B cell (primary cell): ENCODE measurements at regions not wholly inside any gene's neighbourhood (a gene's known extent, or its start where the extent isn't known, plus 50 kb on each side); places are given as distances from the start of the nearest gene placed in this dataset.
"Not testable (repeated sequence)": the region's sequence is repeated elsewhere in the genome, so short reads cannot be mapped to it uniquely, and the experiment has no call there.

Experiments
- ATAC-seq: fragments of 200-7000 bp; cut with Tn5 transposase; one replicate; pipeline ENCODE4 v1.10.0; 2021; ENCODE audit warnings: low read depth, mild to moderate bottlenecking, moderate number of reproducible peaks, moderate library complexity
- CTCF ChIA-PET: fragments of 350-600 bp; sonication (Branson Sonifier 250); formaldehyde crosslinking; loops from one replicate; lab custom pipeline; 2021; ENCODE audit warnings: antibody characterized with exemption, inconsistent platforms; lab: Charles Lee
- POLR2A ChIA-PET: fragments of 350-600 bp; sonication (Branson Sonifier 250); formaldehyde crosslinking; loops from one replicate; lab custom pipeline; 2021; ENCODE audit warnings: antibody characterized with exemption; lab: Charles Lee
- DNase-seq: peaks from one replicate; pipeline ENCODE4 v3.0.0; 2013
- H2AFZ ChIP-seq: 2 replicates; pipeline ENCODE4 v1.6.1; 2012; ENCODE audit warnings: mild to moderate bottlenecking, low read depth, low read length; ENCODE audit not compliant: insufficient read depth, poor library complexity, severe bottlenecking
- H3K27ac ChIP-seq, 2 donors: 1 replicate in 1 of 2; 2 replicates in 1 of 2; pipeline ENCODE4 v1.5.1; 2012 to 2013; ENCODE audit warnings: low read length in 2 of 2, mild to moderate bottlenecking in 2 of 2, moderate library complexity in 1 of 2
- H3K27me3 ChIP-seq, 4 experiments: fragments of 200-600 bp in 1 of 4; sonication (generic) in 1 of 4; replicated peaks in 1 of 4; 1 replicate in 2 of 4; 2 replicates in 2 of 4; pipeline versions ENCODE4 v1.6.1 to v1.7.0; 2013 to 2016; ENCODE audit warnings: low read length in 3 of 4, mild to moderate bottlenecking in 2 of 4, mixed read lengths in 1 of 4, moderate library complexity in 1 of 4; ENCODE audit not compliant: insufficient read depth in 4 of 4, control insufficient read depth in 3 of 4; ENCODE audit errors: control extremely low read depth in 1 of 4
- H3K36me3 ChIP-seq, 2 experiments: replicated peaks in 1 of 2; 1 replicate in 1 of 2; 2 replicates in 1 of 2; pipeline versions ENCODE4 v1.6.1 to v1.7.1; 2013; ENCODE audit warnings: low read length in 1 of 2; ENCODE audit not compliant: insufficient read depth in 2 of 2, control insufficient read depth in 1 of 2; ENCODE audit errors: control extremely low read depth in 1 of 2, extremely low read depth in 1 of 2
- H3K4me1 ChIP-seq, 2 donors: fragments of 200-600 bp in 1 of 2; sonication (generic) in 1 of 2; 1 replicate in 1 of 2; 2 replicates in 1 of 2; pipeline versions ENCODE4 v1.5.1 to v1.6.1; 2013 to 2017; ENCODE audit warnings: low read length in 2 of 2; ENCODE audit not compliant: control insufficient read depth in 2 of 2, insufficient read depth in 2 of 2
- H3K4me2 ChIP-seq: replicated peaks from 2 replicates; pipeline ENCODE3; 2012; ENCODE audit warnings: mild to moderate bottlenecking, low read depth, low read length; ENCODE audit not compliant: poor library complexity, severe bottlenecking
- H3K4me3 ChIP-seq, 5 experiments: fragments of 200-600 bp in 1 of 5; sonication (generic) in 1 of 5; 1 replicate in 3 of 5; 2 replicates in 2 of 5; pipeline versions ENCODE4 v1.5.1 to v1.7.0; 2011 to 2016; ENCODE audit warnings: low read length in 4 of 5, mild to moderate bottlenecking in 4 of 5, low read depth in 2 of 5, control low read depth in 1 of 5, moderate library complexity in 1 of 5; ENCODE audit not compliant: insufficient read depth in 1 of 5; ENCODE audit errors: control extremely low read depth in 1 of 5, extremely low read depth in 1 of 5
- H3K79me2 ChIP-seq: fragments of 200-600 bp; sonication (generic); one replicate; pipeline ENCODE4 v1.6.0; 2016; ENCODE audit warnings: low read length; ENCODE audit not compliant: control insufficient read depth, insufficient read depth
- H3K9ac ChIP-seq: fragments of 200-600 bp; sonication (generic); 2 replicates; pipeline ENCODE4 v1.6.1; 2017; ENCODE audit warnings: mild to moderate bottlenecking, low read length, moderate library complexity
- H3K9me3 ChIP-seq, 3 donors: one replicate each; pipeline versions ENCODE4 v1.6.1 to v1.7.1; 2013; ENCODE audit warnings: low read length in 2 of 3; ENCODE audit not compliant: control insufficient read depth in 2 of 3, insufficient read depth in 1 of 3; ENCODE audit errors: control extremely low read depth in 1 of 3
- H4K20me1 ChIP-seq: 2 replicates; pipeline ENCODE4 v1.6.0; 2012; ENCODE audit warnings: mild to moderate bottlenecking, low read length; ENCODE audit not compliant: insufficient read depth, control insufficient read depth, poor library complexity, severe bottlenecking
- H3K27ac Mint-ChIP-seq: one replicate; pipeline ENCODE4 v1.8.0; 2021; ENCODE audit warnings: mixed read lengths
- H3K27me3 Mint-ChIP-seq: one replicate; pipeline ENCODE4 v1.8.0; 2021; ENCODE audit warnings: mixed read lengths
- H3K4me1 Mint-ChIP-seq: one replicate; pipeline ENCODE4 v1.8.0; 2021; ENCODE audit warnings: mixed read lengths
- H3K4me3 Mint-ChIP-seq: one replicate; pipeline ENCODE4 v1.8.0; 2021; ENCODE audit warnings: mixed read lengths
- H3K9me3 Mint-ChIP-seq: one replicate; pipeline ENCODE4 v1.8.0; 2022; ENCODE audit warnings: mixed read lengths; ENCODE audit not compliant: insufficient read depth
- WGBS: methylation state at CpG from one replicate; pipeline ENCODE4 v1.1.5; 2013; ENCODE audit warnings: missing lambda C conversion rate; ENCODE audit not compliant: insufficient coverage; 5-methylcytosine and 5-hydroxymethylcytosine counted together
- intact Hi-C: fragments of 100-400 bp; cut with micrococcal nuclease; formaldehyde crosslinking; loops from one replicate; pipeline ENCODE4 v1.10.0; 2022

GRCh38 chr20:30316063-30316462, 941.4 kb upstream of the DEFB115 start:
- H3K36me3 ChIP-seq, H4K20me1 ChIP-seq, H3K9ac ChIP-seq, H3K9me3 ChIP-seq, CTCF ChIA-PET, H3K27ac ChIP-seq, H2AFZ ChIP-seq, POLR2A ChIA-PET, H3K79me2 ChIP-seq, H3K4me3 Mint-ChIP-seq, H3K27ac Mint-ChIP-seq, intact Hi-C loops, H3K4me1 ChIP-seq, H3K4me1 Mint-ChIP-seq, ATAC-seq, H3K9me3 Mint-ChIP-seq, H3K27me3 ChIP-seq, H3K4me3 ChIP-seq, DNase-seq, H3K4me2 ChIP-seq: not testable (repeated sequence)
- WGBS = 25% methylated on average over 17 of the region's 23 CpGs
- peaks cover 10% of the 10 kb centered on the region for H3K27me3 Mint-ChIP-seq

- H3K4me1 ChIP-seq, H3K79me2 ChIP-seq, H3K4me1 Mint-ChIP-seq, intact Hi-C loops, H2AFZ ChIP-seq, H3K4me3 Mint-ChIP-seq, H4K20me1 ChIP-seq, DNase-seq, POLR2A ChIA-PET, H3K36me3 ChIP-seq, H3K9ac ChIP-seq, H3K9me3 ChIP-seq, H3K27ac ChIP-seq, ATAC-seq, H3K4me2 ChIP-seq, H3K27me3 ChIP-seq, H3K4me3 ChIP-seq, H3K27ac Mint-ChIP-seq, CTCF ChIA-PET, H3K9me3 Mint-ChIP-seq: not testable (repeated sequence)
- WGBS = 42% methylated on average over 41 of the region's 47 CpGs
- H3K27me3 Mint-ChIP-seq = peaks cover 10% of the 10 kb centered on the region
Observed at GRCh38 chr20:30316532-30317299, 940.7 kb upstream of the DEFB115 start.

GRCh38 chr20:30333744-30334143, 923.7 kb upstream of the DEFB115 start:
- POLR2A ChIA-PET, H3K4me1 ChIP-seq, H3K4me1 Mint-ChIP-seq, H3K4me3 ChIP-seq, H3K9me3 ChIP-seq, ATAC-seq, H3K79me2 ChIP-seq, DNase-seq, H3K4me2 ChIP-seq, H4K20me1 ChIP-seq, H3K4me3 Mint-ChIP-seq, H3K27ac ChIP-seq, intact Hi-C loops, H3K9ac ChIP-seq, H3K36me3 ChIP-seq, H3K27me3 ChIP-seq, H3K9me3 Mint-ChIP-seq, H2AFZ ChIP-seq, H3K27ac Mint-ChIP-seq, CTCF ChIA-PET, H3K27me3 Mint-ChIP-seq: not testable (repeated sequence)
- WGBS = 100% methylated on average over 1 of the region's 5 CpGs

GRCh38 chr20:30337556-30337955, 919.9 kb upstream of the DEFB115 start:
- H3K4me3 ChIP-seq, H2AFZ ChIP-seq, H3K4me2 ChIP-seq, H4K20me1 ChIP-seq, H3K4me3 Mint-ChIP-seq, DNase-seq, H3K36me3 ChIP-seq, ATAC-seq, CTCF ChIA-PET, H3K9ac ChIP-seq, H3K27ac Mint-ChIP-seq, POLR2A ChIA-PET, H3K9me3 Mint-ChIP-seq, H3K27ac ChIP-seq, H3K27me3 Mint-ChIP-seq, H3K79me2 ChIP-seq, H3K9me3 ChIP-seq, H3K4me1 ChIP-seq, intact Hi-C loops, H3K4me1 Mint-ChIP-seq, H3K27me3 ChIP-seq: not testable (repeated sequence)
- WGBS = no CpG with 5 or more reads among the region's 4 CpGs
